IMR-90 (cell line): ENCODE measurements at regions not wholly inside any gene's neighbourhood (a gene's known extent, or its start where the extent isn't known, plus 50 kb on each side); places are given as distances from the start of the nearest gene placed in this dataset.

Source experiments
- ATAC-seq: fragments of 200-7000 bp; cut with Tn5 transposase; 2 replicates; pipeline ENCODE4 v1.9.1; 2020; ENCODE audit warnings: low read depth, mild to moderate bottlenecking, moderate library complexity
- BruUV-seq: library from RNA; stranded (reverse); fragments of 400-500 nt; replicated peaks from 2 replicates; lab custom pipeline; 2021; lab: Mats Ljungman, UMichigan
- CTCF ChIA-PET: fragments of 300-600 bp; formaldehyde crosslinking; extraction: SDS; loops from one replicate; lab custom pipeline; 2021; ENCODE audit warnings: antibody characterized with exemption; lab: Yijun Ruan, JAX
- POLR2A ChIA-PET: fragments of 300-600 bp; sonication (Branson Sonifier 250); formaldehyde crosslinking; loops from one replicate; lab custom pipeline; 2022; ENCODE audit warnings: antibody characterized with exemption; ENCODE audit not compliant: unreplicated experiment; lab: Charles Lee
- DNase-seq: peaks from one replicate; pipeline ENCODE4 v3.0.0; 2013
- H2AFZ ChIP-seq: replicated peaks from 2 replicates; pipeline ENCODE3; 2013; ENCODE audit warnings: low read length, mild to moderate bottlenecking; ENCODE audit not compliant: poor library complexity
- H2AK5ac ChIP-seq: 2 replicates; pipeline ENCODE4 v1.6.1; 2013; ENCODE audit warnings: low read depth, low read length, inconsistent platforms
- H2AK9ac ChIP-seq: replicated peaks from 2 replicates; pipeline ENCODE3; 2013; ENCODE audit warnings: mild to moderate bottlenecking, low read depth, low read length, moderate library complexity; ENCODE audit not compliant: poor library complexity
- H2BK120ac ChIP-seq: 2 replicates; pipeline ENCODE4 v1.6.1; 2013; ENCODE audit warnings: low read depth, low read length, inconsistent platforms
- H2BK15ac ChIP-seq: 3 replicates; pipeline ENCODE4 v1.6.1; 2013; ENCODE audit warnings: low read depth, low read length, inconsistent platforms
- H2BK20ac ChIP-seq: 2 replicates; pipeline ENCODE4 v1.6.1; 2013; ENCODE audit warnings: low read depth, mild to moderate bottlenecking, inconsistent platforms, low read length, moderate library complexity
- H2BK5ac ChIP-seq: 2 replicates; pipeline ENCODE4 v1.6.1; 2013; ENCODE audit warnings: mild to moderate bottlenecking, low read depth, low read length, inconsistent platforms; ENCODE audit not compliant: poor library complexity, severe bottlenecking
- H3K14ac ChIP-seq: replicated peaks from 2 replicates; pipeline ENCODE4 v1.6.1; 2013; ENCODE audit warnings: low read depth, low read length, inconsistent platforms
- H3K18ac ChIP-seq: 2 replicates; pipeline ENCODE4 v1.6.1; 2013; ENCODE audit warnings: low read depth, low read length, control low read depth
- H3K23ac ChIP-seq: 2 replicates; pipeline ENCODE4 v1.6.1; 2013; ENCODE audit warnings: low read depth, low read length, inconsistent platforms
- H3K27ac ChIP-seq: 2 replicates; pipeline ENCODE4 v1.5.1; 2013; ENCODE audit warnings: mild to moderate bottlenecking, control low read depth, low read length; ENCODE audit not compliant: insufficient read depth
- H3K27me3 ChIP-seq: 2 replicates; pipeline ENCODE4 v1.6.1; 2013; ENCODE audit warnings: low read length; ENCODE audit not compliant: control insufficient read depth, insufficient read depth
- H3K36me3 ChIP-seq: 2 replicates; pipeline ENCODE4 v1.6.1; 2013; ENCODE audit warnings: low read length, mixed read lengths; ENCODE audit not compliant: control insufficient read depth, insufficient read depth
- H3K4ac ChIP-seq: 2 replicates; pipeline ENCODE4 v1.6.1; 2013; ENCODE audit warnings: low read depth, low read length, inconsistent platforms
- H3K4me1 ChIP-seq: 2 replicates; pipeline ENCODE4 v1.6.1; 2013; ENCODE audit warnings: low read length, mixed read lengths; ENCODE audit not compliant: control insufficient read depth, insufficient read depth
- H3K4me2 ChIP-seq: 2 replicates; pipeline ENCODE4 v1.6.1; 2013; ENCODE audit warnings: low read depth, mild to moderate bottlenecking, control low read depth, low read length, moderate library complexity
- H3K4me3 ChIP-seq: 2 replicates; pipeline ENCODE4 v1.5.1; 2013; ENCODE audit warnings: low read depth, mild to moderate bottlenecking, control low read depth, low read length, moderate library complexity; ENCODE audit not compliant: insufficient read depth
- H3K56ac ChIP-seq: 2 replicates; pipeline ENCODE4 v1.6.1; 2013; ENCODE audit warnings: low read length, inconsistent platforms; ENCODE audit not compliant: insufficient read depth; ENCODE audit errors: extremely low read depth
- H3K79me1 ChIP-seq, 2 experiments: 2 replicates each; pipeline ENCODE4 v1.6.1; 2013; ENCODE audit warnings: low read length in 2 of 2, inconsistent platforms in 1 of 2, low read depth in 1 of 2
- H3K9ac ChIP-seq: 2 replicates; pipeline ENCODE4 v1.6.1; 2013; ENCODE audit warnings: low read depth, low read length, control low read depth
- H3K9me1 ChIP-seq: 2 replicates; pipeline ENCODE4 v1.6.1; 2013; ENCODE audit warnings: low read length, inconsistent platforms; ENCODE audit not compliant: insufficient read depth
- H3K9me3 ChIP-seq: 2 replicates; pipeline ENCODE4 v1.6.1; 2013; ENCODE audit warnings: low read length; ENCODE audit not compliant: control insufficient read depth, insufficient read depth
- H4K20me1 ChIP-seq: 2 replicates; pipeline ENCODE4 v1.6.1; 2013; ENCODE audit warnings: low read length, inconsistent platforms; ENCODE audit not compliant: insufficient read depth
- H4K5ac ChIP-seq: 2 replicates; pipeline ENCODE4 v1.6.1; 2013; ENCODE audit warnings: mild to moderate bottlenecking, low read depth, low read length, control low read depth
- H4K8ac ChIP-seq, 2 experiments: 2 replicates each; pipeline ENCODE4 v1.6.1; 2013; ENCODE audit warnings: low read depth in 2 of 2, low read length in 2 of 2, control low read depth in 1 of 2, inconsistent platforms in 1 of 2
- H4K91ac ChIP-seq: 2 replicates; pipeline ENCODE4 v1.6.1; 2013; ENCODE audit warnings: low read depth, low read length, inconsistent platforms; ENCODE audit not compliant: insufficient read depth
- CEBPB ChIP-seq: IDR thresholded peaks from 2 replicates; pipeline ENCODE4 v1.6.1; 2012; ENCODE audit warnings: low read depth, low read length, improper control_type of control experiment
- CHD1 ChIP-seq: IDR thresholded peaks from 2 replicates; pipeline ENCODE4 v1.6.1; 2012; ENCODE audit warnings: low read depth, low read length, improper control_type of control experiment
- FOS ChIP-seq: fragments of 150-350 bp; IDR thresholded peaks from 2 replicates; pipeline ENCODE4 v1.6.1; 2016; ENCODE audit warnings: low read depth, low read length
- MAFK ChIP-seq: IDR thresholded peaks from 2 replicates; pipeline ENCODE4 v1.6.1; 2012; ENCODE audit warnings: low read depth, low read length, improper control_type of control experiment
- NFE2L2 ChIP-seq: fragments of 150-350 bp; IDR thresholded peaks from 2 replicates; pipeline ENCODE4 v1.6.1; 2016; ENCODE audit warnings: low read depth, mild to moderate bottlenecking, low read length
- POLR2A ChIP-seq: IDR thresholded peaks from 2 replicates; pipeline ENCODE4 v1.6.1; 2012; ENCODE audit warnings: mild to moderate bottlenecking, low read depth, low read length
- RAD21 ChIP-seq: IDR thresholded peaks from 2 replicates; pipeline ENCODE4 v1.6.1; 2012; ENCODE audit warnings: low read length, improper control_type of control experiment
- SMC3 ChIP-seq: fragments of 150-350 bp; IDR thresholded peaks from 2 replicates; pipeline ENCODE4 v1.6.1; 2016; ENCODE audit warnings: low read depth, mild to moderate bottlenecking, antibody characterized with exemption, low read length, moderate library complexity
- USF2 ChIP-seq: fragments of 150-350 bp; IDR thresholded peaks from 2 replicates; pipeline ENCODE4 v1.6.1; 2017; ENCODE audit warnings: mild to moderate bottlenecking, antibody characterized with exemption, low read length, low read depth
- WGBS, 2 experiments: methylation state at CpG; one replicate each; pipeline versions ENCODE4 v1.1.5 to v1.1.7; 2013; ENCODE audit warnings: missing lambda C conversion rate in 2 of 2; ENCODE audit not compliant: insufficient read length in 1 of 2; ENCODE audit errors: extremely low coverage in 2 of 2; 5-methylcytosine and 5-hydroxymethylcytosine counted together
- dilution Hi-C: fragments of 300-500 bp; cut with HindIII; formaldehyde crosslinking; loops from one replicate; pipeline ENCODE4 v1.14.3; 2018; ENCODE audit warnings: low sequenced_read_pairs; ENCODE audit not compliant: unreplicated experiment
- in situ Hi-C: fragments of 300-500 bp; cut with MboI; formaldehyde crosslinking; loops from 3 replicates; pipeline ENCODE4 v1.14.3; 2019; ENCODE audit warnings: low sequenced_read_pairs, inconsistent platforms, mixed read lengths
- intact Hi-C: fragments of 100-400 bp; cut with micrococcal nuclease; formaldehyde crosslinking; loops from 2 replicates; pipeline ENCODE4 v1.10.0; 2022
- TF ChIP-seq, protein P1 (sequence below): conservative IDR thresholded peaks from 2 replicates; pipeline ENCODE4 v1.5.1; 2012; ENCODE audit warnings: mild to moderate bottlenecking, low read depth, low read length, improper control_type of control experiment

DNA sequence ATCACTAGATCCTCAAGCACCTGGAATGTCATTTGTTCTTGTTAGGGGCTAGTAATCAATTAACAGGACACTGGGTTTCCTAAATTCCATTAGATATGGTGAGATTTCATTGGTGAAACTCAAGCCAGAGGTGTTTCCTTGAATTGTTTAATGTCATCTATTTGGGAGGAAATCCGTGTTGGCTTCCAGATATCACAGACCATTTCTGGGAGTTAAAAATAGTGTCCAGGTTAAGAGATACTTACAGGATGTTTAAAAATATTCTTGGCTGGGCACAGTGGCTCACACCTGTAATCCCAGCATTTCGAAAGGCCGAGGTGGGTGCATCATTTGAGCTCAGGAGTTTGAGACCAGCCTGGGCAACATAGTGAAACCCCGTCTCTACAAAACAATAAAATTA is 688.3 kb upstream of the WWC1 start:
- POLR2A ChIA-PET = no interaction called here

More for the DNA sequence above, 688.3 kb upstream of the WWC1 start:
- no peak overlapping the region for H3K9ac ChIP-seq
- no peak overlapping the region for H4K8ac ChIP-seq
- H2AK5ac ChIP-seq = no peak overlapping the region
- H3K23ac ChIP-seq = no peak overlapping the region
- no peak overlapping the region for H2BK15ac ChIP-seq
- H2BK20ac ChIP-seq = no peak overlapping the region
- in situ Hi-C loops (no loop called here), dilution Hi-C loops (no loop called here), intact Hi-C loops (no loop called here)
- H3K9me3 ChIP-seq = no peaks in the 10 kb centered on the region
- H3K4ac ChIP-seq = no peak overlapping the region
- no peak overlapping the region for H3K56ac ChIP-seq
- H3K27ac ChIP-seq = no peak overlapping the region
- TF ChIP-seq POLR2A (no peak), MAFK (no peak), NFE2L2 (no peak), USF2 (no peak), SMC3 (no peak), CEBPB (no peak), RAD21 (no peak), FOS (no peak), CHD1 (no peak)
- TF ChIP-seq, protein P1, sequence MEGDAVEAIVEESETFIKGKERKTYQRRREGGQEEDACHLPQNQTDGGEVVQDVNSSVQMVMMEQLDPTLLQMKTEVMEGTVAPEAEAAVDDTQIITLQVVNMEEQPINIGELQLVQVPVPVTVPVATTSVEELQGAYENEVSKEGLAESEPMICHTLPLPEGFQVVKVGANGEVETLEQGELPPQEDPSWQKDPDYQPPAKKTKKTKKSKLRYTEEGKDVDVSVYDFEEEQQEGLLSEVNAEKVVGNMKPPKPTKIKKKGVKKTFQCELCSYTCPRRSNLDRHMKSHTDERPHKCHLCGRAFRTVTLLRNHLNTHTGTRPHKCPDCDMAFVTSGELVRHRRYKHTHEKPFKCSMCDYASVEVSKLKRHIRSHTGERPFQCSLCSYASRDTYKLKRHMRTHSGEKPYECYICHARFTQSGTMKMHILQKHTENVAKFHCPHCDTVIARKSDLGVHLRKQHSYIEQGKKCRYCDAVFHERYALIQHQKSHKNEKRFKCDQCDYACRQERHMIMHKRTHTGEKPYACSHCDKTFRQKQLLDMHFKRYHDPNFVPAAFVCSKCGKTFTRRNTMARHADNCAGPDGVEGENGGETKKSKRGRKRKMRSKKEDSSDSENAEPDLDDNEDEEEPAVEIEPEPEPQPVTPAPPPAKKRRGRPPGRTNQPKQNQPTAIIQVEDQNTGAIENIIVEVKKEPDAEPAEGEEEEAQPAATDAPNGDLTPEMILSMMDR = no peak
- no peaks in the 10 kb centered on the region for H3K36me3 ChIP-seq
- no TSS peak for BruUV-seq
- no peak overlapping the region for H4K5ac ChIP-seq
- H3K18ac ChIP-seq = no peak overlapping the region
- H3K9me1 ChIP-seq = no peaks in the 10 kb centered on the region
- no peak overlapping the region for H3K4me2 ChIP-seq
- DNase-seq (no peak), ATAC-seq (no peak)
- no peaks in the 10 kb centered on the region for H4K20me1 ChIP-seq
- no peaks in the 10 kb centered on the region for H3K79me1 ChIP-seq
- H3K4me3 ChIP-seq = no peak overlapping the region
- H2BK120ac ChIP-seq = no peak overlapping the region
- no peaks in the 10 kb centered on the region for H3K4me1 ChIP-seq
- H2AK9ac ChIP-seq = no peak overlapping the region
- H4K91ac ChIP-seq = no peak overlapping the region
- WGBS, 2 experiments = no CpG with 5 or more reads among the region's 4 CpGs
- CTCF ChIA-PET = no interaction called here
- H2BK5ac ChIP-seq = no peak overlapping the region
- no peak overlapping the region for H2AFZ ChIP-seq
- H3K14ac ChIP-seq = no peak overlapping the region
- no peaks in the 10 kb centered on the region; the same call in 1 of the 2 replicates for H3K27me3 ChIP-seq
